ENCODE measurements at regions not wholly inside any gene's neighbourhood (a gene's known extent, or its start where the extent isn't known, plus 50 kb on each side); places are given as distances from the start of the nearest gene placed in this dataset.

DNA sequence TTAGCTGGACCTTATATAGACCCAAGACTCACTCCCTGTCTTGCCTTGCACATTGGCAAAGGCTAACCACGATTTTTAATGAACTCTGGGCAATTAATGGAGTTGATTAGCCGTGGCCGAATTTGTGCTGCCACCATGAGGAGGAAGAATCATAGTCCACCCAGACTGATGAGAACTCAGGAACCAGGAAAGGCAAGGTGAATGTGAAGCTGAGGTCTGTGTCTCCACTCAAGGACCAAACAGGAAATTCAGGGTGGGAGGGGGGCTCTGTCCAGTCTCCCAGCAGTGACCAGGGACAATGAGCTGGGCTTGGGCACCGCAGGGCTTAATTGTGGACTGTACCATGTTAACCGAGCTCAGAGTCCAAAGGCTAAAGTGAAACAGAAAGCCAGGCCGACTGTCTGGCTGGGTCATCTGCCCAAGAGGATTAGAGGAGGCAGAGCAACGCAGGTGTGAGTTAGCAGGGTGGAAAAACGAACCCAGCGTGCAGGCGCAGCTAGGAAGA, 127.0 kb upstream of the JCAD start:
- TF ChIP-seq, protein P1, sequence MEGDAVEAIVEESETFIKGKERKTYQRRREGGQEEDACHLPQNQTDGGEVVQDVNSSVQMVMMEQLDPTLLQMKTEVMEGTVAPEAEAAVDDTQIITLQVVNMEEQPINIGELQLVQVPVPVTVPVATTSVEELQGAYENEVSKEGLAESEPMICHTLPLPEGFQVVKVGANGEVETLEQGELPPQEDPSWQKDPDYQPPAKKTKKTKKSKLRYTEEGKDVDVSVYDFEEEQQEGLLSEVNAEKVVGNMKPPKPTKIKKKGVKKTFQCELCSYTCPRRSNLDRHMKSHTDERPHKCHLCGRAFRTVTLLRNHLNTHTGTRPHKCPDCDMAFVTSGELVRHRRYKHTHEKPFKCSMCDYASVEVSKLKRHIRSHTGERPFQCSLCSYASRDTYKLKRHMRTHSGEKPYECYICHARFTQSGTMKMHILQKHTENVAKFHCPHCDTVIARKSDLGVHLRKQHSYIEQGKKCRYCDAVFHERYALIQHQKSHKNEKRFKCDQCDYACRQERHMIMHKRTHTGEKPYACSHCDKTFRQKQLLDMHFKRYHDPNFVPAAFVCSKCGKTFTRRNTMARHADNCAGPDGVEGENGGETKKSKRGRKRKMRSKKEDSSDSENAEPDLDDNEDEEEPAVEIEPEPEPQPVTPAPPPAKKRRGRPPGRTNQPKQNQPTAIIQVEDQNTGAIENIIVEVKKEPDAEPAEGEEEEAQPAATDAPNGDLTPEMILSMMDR (conservative IDR thresholded peaks at IDR 0.05 in 1 of 2, IDR thresholded peaks at IDR 0.05 in 1 of 2; ENCODE audit: extremely low read depth in 1 of 2, insufficient read depth in 1 of 2, low read depth in 1 of 2, low read length in 2 of 2): peak in 1 of 2 donors; percentile 7
- TF ChIP-seq EZH2 (IDR thresholded peaks at IDR 0.05; ENCODE audit: borderline replicate concordance, low read length): no peak

Data from mammary epithelial cell (primary cell).